H1 (cell line): ENCODE measurements at regions not wholly inside any gene's neighbourhood (a gene's known extent, or its start where the extent isn't known, plus 50 kb on each side); places are given as distances from the start of the nearest gene placed in this dataset.

Experiments
- CTCF ChIA-PET: fragments of 300-600 bp; sonication (Branson Sonifier 250); formaldehyde crosslinking; loops from one replicate; lab custom pipeline; 2021; ENCODE audit not compliant: partially characterized antibody; lab: Charles Lee
- POLR2A ChIA-PET: fragments of 300-600 bp; sonication (Branson Sonifier 250); formaldehyde crosslinking; loops from one replicate; lab custom pipeline; 2021; ENCODE audit warnings: inconsistent platforms; ENCODE audit not compliant: partially characterized antibody; lab: Charles Lee
- DNase-seq, 2 experiments: peaks; one replicate each; pipeline versions ENCODE4 v3.0.0 to v3.0.0-alpha.2; 2010 to 2022; ENCODE audit warnings: low spot score in 2 of 2, low read depth in 1 of 2, mixed read lengths in 1 of 2
- FAIRE-seq: peaks from 2 replicates; lab custom pipeline; 2011; peaks lifted over from hg19 to GRCh38; lab: Jason Lieb, UNC
- H2AFZ ChIP-seq: 2 replicates; pipeline ENCODE4 v1.8.1; 2012; ENCODE audit warnings: low read length, inconsistent platforms
- H2AK5ac ChIP-seq: 2 replicates; pipeline ENCODE4 v1.6.1; 2013; ENCODE audit warnings: low read depth, low read length
- H2BK120ac ChIP-seq: replicated peaks from 2 replicates; pipeline ENCODE3; 2013; ENCODE audit warnings: low read depth, low read length, inconsistent platforms
- H2BK12ac ChIP-seq: 2 replicates; pipeline ENCODE4 v1.6.1; 2013; ENCODE audit warnings: low read depth, low read length
- H2BK15ac ChIP-seq: 2 replicates; pipeline ENCODE4 v1.6.1; 2013; ENCODE audit warnings: low read length
- H2BK20ac ChIP-seq: 2 replicates; pipeline ENCODE4 v1.6.1; 2013; ENCODE audit warnings: low read length
- H2BK5ac ChIP-seq: 2 replicates; pipeline ENCODE4 v1.6.1; 2013; ENCODE audit warnings: low read depth, low read length
- H3K14ac ChIP-seq: 2 replicates; pipeline ENCODE4 v1.6.1; 2013; ENCODE audit warnings: inconsistent platforms; ENCODE audit not compliant: insufficient read length
- H3K18ac ChIP-seq: 2 replicates; pipeline ENCODE4 v1.6.1; 2013; ENCODE audit warnings: low read length; ENCODE audit errors: extremely low read depth
- H3K23ac ChIP-seq: 2 replicates; pipeline ENCODE4 v1.6.1; 2013; ENCODE audit warnings: inconsistent platforms; ENCODE audit not compliant: insufficient read length
- H3K23me2 ChIP-seq: 2 replicates; pipeline ENCODE4 v1.6.1; 2013; ENCODE audit warnings: low read depth, low read length
- H3K27ac ChIP-seq: 2 replicates; pipeline ENCODE4 v1.6.1; 2011; ENCODE audit warnings: low read depth, low read length, inconsistent platforms
- H3K27me3 ChIP-seq, 4 experiments: replicated peaks in 1 of 4; 1 replicate in 1 of 4; 2 replicates in 3 of 4; pipeline versions ENCODE4 v1.6.1 to v1.8.1; 2011 to 2013; ENCODE audit warnings: low read length in 3 of 4, mild to moderate bottlenecking in 3 of 4, inconsistent platforms in 2 of 4, mixed read lengths in 2 of 4, moderate library complexity in 1 of 4; ENCODE audit not compliant: control insufficient read depth in 3 of 4, insufficient read depth in 3 of 4; ENCODE audit errors: extremely low read depth in 1 of 4
- H3K36me3 ChIP-seq, 4 experiments: 2 replicates each; pipeline versions ENCODE4 v1.6.1 to v1.8.1; 2011 to 2013; ENCODE audit warnings: mild to moderate bottlenecking in 4 of 4, low read length in 3 of 4, moderate library complexity in 2 of 4, control low read depth in 1 of 4, inconsistent platforms in 1 of 4; ENCODE audit not compliant: insufficient read depth in 4 of 4, control insufficient read depth in 2 of 4
- H3K4ac ChIP-seq: replicated peaks from 2 replicates; pipeline ENCODE3; 2013; ENCODE audit warnings: low read length, low read depth, mixed read lengths, inconsistent platforms; ENCODE audit not compliant: insufficient read length
- H3K4me1 ChIP-seq, 4 experiments: replicated peaks in 1 of 4; 1 replicate in 1 of 4; 2 replicates in 3 of 4; pipeline versions ENCODE4 v1.6.1 to v1.8.1; 2011 to 2013; ENCODE audit warnings: low read length in 3 of 4, inconsistent platforms in 2 of 4, mixed read lengths in 1 of 4; ENCODE audit not compliant: insufficient read depth in 4 of 4, control insufficient read depth in 3 of 4
- H3K4me2 ChIP-seq, 2 experiments: 2 replicates each; pipeline versions ENCODE4 v1.6.1 to v1.8.1; 2011 to 2013; ENCODE audit warnings: low read depth in 2 of 2, low read length in 2 of 2, control low read depth in 1 of 2, inconsistent platforms in 1 of 2, mild to moderate bottlenecking in 1 of 2; ENCODE audit not compliant: insufficient read depth in 1 of 2
- H3K4me3 ChIP-seq, 4 experiments: fragments of 200-600, 300-600 bp in 1 of 4; sonication (generic), shearing (Covaris generic), sonication (Bioruptor Twin) in 1 of 4; 2 replicates each; pipeline versions ENCODE4 v1.5.1 to v1.8.1; 2011 to 2016; ENCODE audit warnings: low read length in 4 of 4, low read depth in 3 of 4, control low read depth in 2 of 4, inconsistent platforms in 2 of 4, mild to moderate bottlenecking in 2 of 4, mixed read lengths in 1 of 4, moderate library complexity in 1 of 4; ENCODE audit not compliant: insufficient read depth in 2 of 4; ENCODE audit errors: extremely low read depth in 1 of 4
- H3K56ac ChIP-seq: replicated peaks from 2 replicates; pipeline ENCODE3; 2013; ENCODE audit warnings: low read depth, mild to moderate bottlenecking, mixed read lengths, low read length, inconsistent platforms; ENCODE audit not compliant: insufficient read length
- H3K79me1 ChIP-seq: 2 replicates; pipeline ENCODE4 v1.6.1; 2013; ENCODE audit warnings: low read depth, low read length, control low read depth
- H3K79me2 ChIP-seq, 2 experiments: 2 replicates each; pipeline versions ENCODE4 v1.6.1 to v1.8.1; 2012 to 2013; ENCODE audit warnings: low read length in 2 of 2, mild to moderate bottlenecking in 2 of 2, inconsistent platforms in 1 of 2; ENCODE audit not compliant: insufficient read depth in 2 of 2, control insufficient read depth in 1 of 2
- H3K9ac ChIP-seq, 4 experiments: replicated peaks in 1 of 4; 1 replicate in 1 of 4; 2 replicates in 3 of 4; pipeline versions ENCODE4 v1.6.1 to v1.8.1; 2011 to 2013; ENCODE audit warnings: low read depth in 3 of 4, low read length in 3 of 4, control low read depth in 2 of 4, mild to moderate bottlenecking in 2 of 4, moderate library complexity in 2 of 4, inconsistent platforms in 1 of 4; ENCODE audit errors: extremely low read depth in 1 of 4
- H3K9me3 ChIP-seq, 2 experiments: 2 replicates each; pipeline versions ENCODE4 v1.6.1 to v1.8.1; 2012 to 2013; ENCODE audit warnings: mild to moderate bottlenecking in 2 of 2, moderate library complexity in 2 of 2, control low read depth in 1 of 2, inconsistent platforms in 1 of 2, low read depth in 1 of 2, low read length in 1 of 2, mixed read lengths in 1 of 2; ENCODE audit not compliant: insufficient read depth in 2 of 2
- H4K20me1 ChIP-seq, 2 experiments: replicated peaks in 1 of 2; 2 replicates each; pipeline versions ENCODE3 to v1.8.1; 2011 to 2013; ENCODE audit warnings: inconsistent platforms in 2 of 2, low read length in 2 of 2, mild to moderate bottlenecking in 1 of 2; ENCODE audit not compliant: insufficient read depth in 2 of 2, control insufficient read depth in 1 of 2
- H4K5ac ChIP-seq: 2 replicates; pipeline ENCODE4 v1.6.1; 2013; ENCODE audit warnings: low read length, low read depth, mixed read lengths, inconsistent platforms; ENCODE audit not compliant: insufficient read length
- H4K8ac ChIP-seq: 2 replicates; pipeline ENCODE4 v1.8.0; 2013; ENCODE audit warnings: mild to moderate bottlenecking, moderate library complexity, low read length, inconsistent platforms; ENCODE audit not compliant: insufficient read depth; ENCODE audit errors: extremely low read depth
- H4K91ac ChIP-seq: replicated peaks from 2 replicates; pipeline ENCODE3; 2013; ENCODE audit warnings: low read length, mixed read lengths, inconsistent platforms; ENCODE audit not compliant: insufficient read length
- BACH1 ChIP-seq: IDR thresholded peaks from 2 replicates; pipeline ENCODE4 v1.6.1; 2012; ENCODE audit warnings: low read length, improper control_type of control experiment
- CHD1 ChIP-seq: IDR thresholded peaks from 2 replicates; pipeline ENCODE4 v1.6.1; 2012; ENCODE audit warnings: low read depth, low read length, improper control_type of control experiment
- EGR1 ChIP-seq: IDR thresholded peaks from 2 replicates; pipeline ENCODE4 v1.6.1; 2011; ENCODE audit warnings: low read depth, low read length, borderline replicate concordance
- GTF2F1 ChIP-seq: IDR thresholded peaks from 2 replicates; pipeline ENCODE4 v1.6.1; 2012; ENCODE audit warnings: low read depth, low read length, improper control_type of control experiment, borderline replicate concordance
- JUN ChIP-seq: IDR thresholded peaks from 2 replicates; pipeline ENCODE4 v1.6.1; 2011; ENCODE audit warnings: low read depth, mild to moderate bottlenecking, improper control_type of control experiment, low read length
- NANOG ChIP-seq: IDR thresholded peaks from 2 replicates; pipeline ENCODE4 v1.6.1; 2011; ENCODE audit warnings: low read length, low read depth, mild to moderate bottlenecking, inconsistent platforms; ENCODE audit not compliant: insufficient read depth, poor library complexity, severe bottlenecking
- RFX5 ChIP-seq: IDR thresholded peaks from 2 replicates; pipeline ENCODE4 v1.6.1; 2011; ENCODE audit warnings: low read depth, low read length, improper control_type of control experiment, borderline replicate concordance
- SAP30 ChIP-seq: fragments of 300-600 bp; sonication (generic); IDR thresholded peaks from 2 replicates; pipeline ENCODE4 v1.7.1; 2012; ENCODE audit warnings: low read length, moderate library complexity, mild to moderate bottlenecking, inconsistent platforms; ENCODE audit not compliant: insufficient read depth, insufficient replicate concordance
- SIRT6 ChIP-seq: IDR thresholded peaks from one replicate; pipeline ENCODE4 v1.7.1; 2012; ENCODE audit warnings: low read length, inconsistent platforms
- SUZ12 ChIP-seq: fragments of 200-600 bp; sonication (generic); IDR thresholded peaks from 2 replicates; pipeline ENCODE4 v1.6.1; 2012; ENCODE audit warnings: mild to moderate bottlenecking, inconsistent platforms, low read length, moderate library complexity, mixed read lengths
- TEAD4 ChIP-seq: IDR thresholded peaks from 2 replicates; pipeline ENCODE4 v1.6.1; 2012; ENCODE audit warnings: low read depth, low read length, inconsistent platforms, mixed read lengths
- YY1 ChIP-seq: IDR thresholded peaks from 2 replicates; pipeline ENCODE4 v1.6.1; 2011; ENCODE audit warnings: low read depth, mild to moderate bottlenecking, low read length
- TF ChIP-seq, protein P1 (sequence below): IDR thresholded peaks from 2 replicates; pipeline ENCODE4 v1.6.1; 2012; ENCODE audit warnings: low read length, inconsistent platforms
- TF ChIP-seq, protein P2 (sequence below): IDR thresholded peaks from 2 replicates; pipeline ENCODE4 v1.6.1; 2012; ENCODE audit warnings: inconsistent platforms

DNA sequence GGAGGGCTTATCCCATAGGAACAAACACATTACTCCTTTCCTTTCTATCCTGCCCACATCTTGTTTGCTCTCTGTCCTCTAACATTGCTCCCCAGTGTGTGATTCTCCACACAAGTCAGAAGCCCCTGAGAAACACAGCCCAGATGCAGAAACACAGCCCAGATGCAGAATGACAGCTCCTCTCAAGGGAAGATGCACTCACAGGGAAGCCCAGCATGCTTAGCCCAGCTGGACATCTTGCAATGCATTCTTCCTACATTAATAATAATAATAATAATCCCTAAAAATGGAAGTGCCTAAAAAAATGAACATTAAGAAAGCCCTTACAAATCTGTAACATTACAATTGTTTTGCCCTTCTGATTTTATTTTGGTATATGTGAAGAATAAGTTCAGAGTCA lies 172.1 kb downstream of the CBLN2 start:
- Histone ChIP-seq H2BK15ac (no peak overlapping the region), H2BK20ac (no peak overlapping the region), H3K9ac (no peak overlapping the region), H2BK5ac (no peak overlapping the region), H2BK12ac (no peak overlapping the region), H3K4me3 (no peak overlapping the region), H4K91ac (no peak overlapping the region), H2BK120ac (no peak overlapping the region), H3K4me1 (no peaks in the 10 kb centered on the region), H3K79me1 (no peaks in the 10 kb centered on the region), H3K4ac (no peak overlapping the region), H3K56ac (no peak overlapping the region), H4K20me1 (no peaks in the 10 kb centered on the region), H3K27me3 (no peaks in the 10 kb centered on the region), H4K5ac (no peak overlapping the region), H3K14ac (no peak overlapping the region), H3K23ac (no peak overlapping the region), H3K79me2 (no peaks in the 10 kb centered on the region), H3K18ac (no peak overlapping the region), H2AK5ac (no peak overlapping the region), H3K4me2 (no peak overlapping the region), H3K9me3 (peaks cover 62 to 65% of the 10 kb centered on the region in 2 experiments), H3K27ac (no peak overlapping the region), H4K8ac (no peak overlapping the region), H3K36me3 (no peaks in the 10 kb centered on the region; a peak in 1 of 8 replicates), H3K23me2 (no peaks in the 10 kb centered on the region), H2AFZ (no peak overlapping the region)
- CTCF ChIA-PET, result no interaction called here
- POLR2A ChIA-PET, result no interaction called here
- FAIRE-seq (no peak), DNase-seq (no peak)
- TF ChIP-seq, protein P1, sequence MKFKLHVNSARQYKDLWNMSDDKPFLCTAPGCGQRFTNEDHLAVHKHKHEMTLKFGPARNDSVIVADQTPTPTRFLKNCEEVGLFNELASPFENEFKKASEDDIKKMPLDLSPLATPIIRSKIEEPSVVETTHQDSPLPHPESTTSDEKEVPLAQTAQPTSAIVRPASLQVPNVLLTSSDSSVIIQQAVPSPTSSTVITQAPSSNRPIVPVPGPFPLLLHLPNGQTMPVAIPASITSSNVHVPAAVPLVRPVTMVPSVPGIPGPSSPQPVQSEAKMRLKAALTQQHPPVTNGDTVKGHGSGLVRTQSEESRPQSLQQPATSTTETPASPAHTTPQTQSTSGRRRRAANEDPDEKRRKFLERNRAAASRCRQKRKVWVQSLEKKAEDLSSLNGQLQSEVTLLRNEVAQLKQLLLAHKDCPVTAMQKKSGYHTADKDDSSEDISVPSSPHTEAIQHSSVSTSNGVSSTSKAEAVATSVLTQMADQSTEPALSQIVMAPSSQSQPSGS, result no peak
- TF ChIP-seq SIRT6 (no peak), BACH1 (no peak), SAP30 (no peak), TEAD4 (no peak), EGR1 (no peak), RFX5 (no peak), YY1 (no peak), GTF2F1 (no peak), CHD1 (no peak), JUN (no peak), NANOG (no peak), SUZ12 (no peak)
- TF ChIP-seq, protein P2, sequence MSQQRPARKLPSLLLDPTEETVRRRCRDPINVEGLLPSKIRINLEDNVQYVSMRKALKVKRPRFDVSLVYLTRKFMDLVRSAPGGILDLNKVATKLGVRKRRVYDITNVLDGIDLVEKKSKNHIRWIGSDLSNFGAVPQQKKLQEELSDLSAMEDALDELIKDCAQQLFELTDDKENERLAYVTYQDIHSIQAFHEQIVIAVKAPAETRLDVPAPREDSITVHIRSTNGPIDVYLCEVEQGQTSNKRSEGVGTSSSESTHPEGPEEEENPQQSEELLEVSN, result no peak
